ENCODE measurements at regions not wholly inside any gene's neighbourhood (a gene's known extent, or its start where the extent isn't known, plus 50 kb on each side); places are given as distances from the start of the nearest gene placed in this dataset.

- Histone ChIP-seq H3K4me1 (ENCODE audit: low read depth, poor library complexity, severe bottlenecking) (no peaks in the 10 kb centered on the region), H3K9ac (no peak overlapping the region), H3K79me2 (ENCODE audit: insufficient read depth, low read depth) (no peaks in the 10 kb centered on the region), H3K27me3 (ENCODE audit: insufficient read depth, low read depth) (no peaks in the 10 kb centered on the region), H4K20me1 (ENCODE audit: insufficient read depth) (no peaks in the 10 kb centered on the region), H3K4me2 (no peak overlapping the region), H3K4me3 (IDR thresholded peaks at IDR 0.05; ENCODE audit: insufficient read depth, low read depth, low read length) (no peak overlapping the region), H2AFZ (ENCODE audit: low read depth) (no peak overlapping the region), H3K27ac (no peak overlapping the region), H3K36me3 (ENCODE audit: insufficient read depth) (no peaks in the 10 kb centered on the region)
- TF ChIP-seq CTCF (conservative IDR thresholded peaks at IDR 0.05; ENCODE audit: low read depth, low read length): no peak
These were observed 489.9 kb downstream of the PSAT1 start for GRCh38 chr9:78786794-78787193.

GRCh38 chr9:78788101-78788500 lies 491.2 kb downstream of the PSAT1 start:
- no peak for TF ChIP-seq CTCF (conservative IDR thresholded peaks at IDR 0.05; ENCODE audit: low read depth, low read length)
- Histone ChIP-seq H2AFZ (ENCODE audit: low read depth) (no peak overlapping the region), H3K36me3 (ENCODE audit: insufficient read depth) (no peaks in the 10 kb centered on the region), H4K20me1 (ENCODE audit: insufficient read depth) (no peaks in the 10 kb centered on the region), H3K27ac (no peak overlapping the region), H3K4me3 (IDR thresholded peaks at IDR 0.05; ENCODE audit: insufficient read depth, low read depth, low read length) (no peak overlapping the region), H3K4me2 (no peak overlapping the region), H3K79me2 (ENCODE audit: insufficient read depth, low read depth) (no peaks in the 10 kb centered on the region), H3K9ac (no peak overlapping the region), H3K27me3 (ENCODE audit: insufficient read depth, low read depth) (no peaks in the 10 kb centered on the region), H3K4me1 (ENCODE audit: low read depth, poor library complexity, severe bottlenecking) (no peaks in the 10 kb centered on the region)

GRCh38 chr9:78791779-78792178 lies 494.9 kb downstream of the PSAT1 start:
- no peaks in the 10 kb centered on the region for H3K4me1 ChIP-seq (ENCODE audit: low read depth, poor library complexity, severe bottlenecking)
- no peak for TF ChIP-seq CTCF (conservative IDR thresholded peaks at IDR 0.05; ENCODE audit: low read depth, low read length)
- no peaks in the 10 kb centered on the region for H4K20me1 ChIP-seq (ENCODE audit: insufficient read depth)
- no peaks in the 10 kb centered on the region for H3K79me2 ChIP-seq (ENCODE audit: insufficient read depth, low read depth)
- no peaks in the 10 kb centered on the region for H3K36me3 ChIP-seq (ENCODE audit: insufficient read depth)
- H3K27me3 ChIP-seq (ENCODE audit: insufficient read depth, low read depth): no peaks in the 10 kb centered on the region
- no peak overlapping the region for H3K4me2 ChIP-seq
- no peak overlapping the region for H3K9ac ChIP-seq
- H2AFZ ChIP-seq (ENCODE audit: low read depth): no peak overlapping the region
- no peak overlapping the region for H3K4me3 ChIP-seq (IDR thresholded peaks at IDR 0.05; ENCODE audit: insufficient read depth, low read depth, low read length)
- no peak overlapping the region for H3K27ac ChIP-seq

- H3K4me2 ChIP-seq: no peak overlapping the region
- H2AFZ ChIP-seq (ENCODE audit: low read depth): no peak overlapping the region
- no peaks in the 10 kb centered on the region for H3K36me3 ChIP-seq (ENCODE audit: insufficient read depth)
- H3K79me2 ChIP-seq (ENCODE audit: insufficient read depth, low read depth): no peaks in the 10 kb centered on the region
- H3K27ac ChIP-seq: no peak overlapping the region
- H3K9ac ChIP-seq: no peak overlapping the region
- H3K27me3 ChIP-seq (ENCODE audit: insufficient read depth, low read depth): no peaks in the 10 kb centered on the region
- no peak for TF ChIP-seq CTCF (conservative IDR thresholded peaks at IDR 0.05; ENCODE audit: low read depth, low read length)
- H4K20me1 ChIP-seq (ENCODE audit: insufficient read depth): no peaks in the 10 kb centered on the region
- H3K4me1 ChIP-seq (ENCODE audit: low read depth, poor library complexity, severe bottlenecking): no peaks in the 10 kb centered on the region
- H3K4me3 ChIP-seq (IDR thresholded peaks at IDR 0.05; ENCODE audit: insufficient read depth, low read depth, low read length): no peak overlapping the region
These were observed 495.8 kb downstream of the PSAT1 start for GRCh38 chr9:78792745-78793144.

GRCh38 chr9:78805771-78806170 lies 508.8 kb downstream of the PSAT1 start:
- no peak overlapping the region for H2AFZ ChIP-seq (ENCODE audit: low read depth)
- no peaks in the 10 kb centered on the region for H3K36me3 ChIP-seq (ENCODE audit: insufficient read depth)
- no peaks in the 10 kb centered on the region for H3K79me2 ChIP-seq (ENCODE audit: insufficient read depth, low read depth)
- H3K9ac ChIP-seq: no peak overlapping the region
- no peak overlapping the region for H3K4me2 ChIP-seq
- no peak for TF ChIP-seq CTCF (conservative IDR thresholded peaks at IDR 0.05; ENCODE audit: low read depth, low read length)
- H3K27me3 ChIP-seq (ENCODE audit: insufficient read depth, low read depth): no peaks in the 10 kb centered on the region
- H3K4me3 ChIP-seq (IDR thresholded peaks at IDR 0.05; ENCODE audit: insufficient read depth, low read depth, low read length): no peak overlapping the region
- no peaks in the 10 kb centered on the region for H4K20me1 ChIP-seq (ENCODE audit: insufficient read depth)
- no peaks in the 10 kb centered on the region for H3K4me1 ChIP-seq (ENCODE audit: low read depth, poor library complexity, severe bottlenecking)
- H3K27ac ChIP-seq: no peak overlapping the region

All from KMS-11 (cell line).